C4-2B (cell line): ENCODE measurements at regions not wholly inside any gene's neighbourhood (a gene's known extent, or its start where the extent isn't known, plus 50 kb on each side); places are given as distances from the start of the nearest gene placed in this dataset.

Source experiments
- H3K27ac ChIP-seq: fragments of 450-650 bp; 2 replicates; pipeline ENCODE4 v1.5.1; 2017
- CTCF ChIP-seq: fragments of 450-650 bp; conservative IDR thresholded peaks from 2 replicates; pipeline ENCODE4 v1.5.1; 2017; ENCODE audit warnings: mild to moderate bottlenecking
- ZFX ChIP-seq: fragments of 450-650 bp; IDR thresholded peaks from 2 replicates; pipeline ENCODE4 v1.6.1; 2017

- no peak for TF ChIP-seq CTCF
- TF ChIP-seq ZFX = no peak
- no peak overlapping the region for H3K27ac ChIP-seq
Observed at GRCh38 chr2:51219468-51219867, 187.5 kb upstream of the NRXN1 start.

- H3K27ac ChIP-seq = no peak overlapping the region
- TF ChIP-seq ZFX = no peak
- TF ChIP-seq CTCF = no peak
Observed at GRCh38 chr2:51218047-51218446, 186.1 kb upstream of the NRXN1 start.

- no peak overlapping the region for H3K27ac ChIP-seq
- TF ChIP-seq CTCF (no peak), ZFX (no peak)
Observed at GRCh38 chr2:51213826-51214225, 181.9 kb upstream of the NRXN1 start.

GRCh38 chr2:51212374-51212773, 180.4 kb upstream of the NRXN1 start:
- H3K27ac ChIP-seq = no peak overlapping the region
- TF ChIP-seq CTCF = no peak

- no peak for TF ChIP-seq CTCF
- TF ChIP-seq ZFX = no peak
- no peak overlapping the region for H3K27ac ChIP-seq
Observed at GRCh38 chr2:51208521-51208920, 176.6 kb upstream of the NRXN1 start.

- no peak overlapping the region for H3K27ac ChIP-seq
- TF ChIP-seq CTCF (no peak), ZFX (no peak)
Observed at GRCh38 chr2:51201295-51201694, 169.4 kb upstream of the NRXN1 start.

- H3K27ac ChIP-seq = no peak overlapping the region
- TF ChIP-seq CTCF (no peak), ZFX (no peak)
Observed at GRCh38 chr2:51194656-51195055, 162.7 kb upstream of the NRXN1 start.
